CD14-positive monocyte (primary cell): ENCODE measurements at regions not wholly inside any gene's neighbourhood (a gene's known extent, or its start where the extent isn't known, plus 50 kb on each side); places are given as distances from the start of the nearest gene placed in this dataset.

Source experiments
- DNase-seq, 3 donors: peaks; one replicate each; pipeline ENCODE4 v3.0.0-alpha.2; 2011 to 2022
- H2AFZ ChIP-seq: 2 replicates; pipeline ENCODE4 v1.6.0; 2012; ENCODE audit warnings: mild to moderate bottlenecking, low read depth, low read length, inconsistent platforms; ENCODE audit not compliant: insufficient read depth, poor library complexity, severe bottlenecking
- H3K27ac ChIP-seq, 2 donors: 1 replicate in 1 of 2; 2 replicates in 1 of 2; pipeline ENCODE4 v1.5.1; 2012 to 2013; ENCODE audit warnings: low read length in 2 of 2, control low read depth in 1 of 2, inconsistent platforms in 1 of 2, low read depth in 1 of 2, mild to moderate bottlenecking in 1 of 2
- H3K27me3 ChIP-seq, 2 donors: one replicate each; pipeline versions ENCODE4 v1.6.0 to v1.6.1; 2011 to 2013; ENCODE audit warnings: low read length in 2 of 2; ENCODE audit not compliant: control insufficient read depth in 2 of 2, insufficient read depth in 2 of 2
- H3K36me3 ChIP-seq, 2 donors: replicated peaks in 1 of 2; 1 replicate in 1 of 2; 2 replicates in 1 of 2; pipeline versions ENCODE4 v1.5.1 to v1.6.1; 2012 to 2013; ENCODE audit warnings: low read length in 2 of 2, control low read depth in 1 of 2, inconsistent platforms in 1 of 2, mild to moderate bottlenecking in 1 of 2; ENCODE audit not compliant: insufficient read depth in 2 of 2, control insufficient read depth in 1 of 2
- H3K4me1 ChIP-seq, 2 donors: 1 replicate in 1 of 2; 2 replicates in 1 of 2; pipeline versions ENCODE4 v1.5.1 to v1.6.1; 2012 to 2013; ENCODE audit warnings: low read length in 2 of 2, control low read depth in 1 of 2, inconsistent platforms in 1 of 2, mild to moderate bottlenecking in 1 of 2, moderate library complexity in 1 of 2; ENCODE audit not compliant: insufficient read depth in 2 of 2, control insufficient read depth in 1 of 2
- H3K4me2 ChIP-seq: replicated peaks from 2 replicates; pipeline ENCODE3; 2012; ENCODE audit warnings: low read length, moderate library complexity, mild to moderate bottlenecking; ENCODE audit not compliant: poor library complexity, severe bottlenecking; ENCODE audit errors: extremely low read depth
- H3K4me3 ChIP-seq, 3 experiments: fragments of 200-600 bp in 1 of 3; sonication (generic) in 1 of 3; replicated peaks in 1 of 3; 1 replicate in 2 of 3; 2 replicates in 1 of 3; pipeline ENCODE4 v1.5.1; 2011 to 2013; ENCODE audit warnings: low read length in 3 of 3, mild to moderate bottlenecking in 3 of 3, control low read depth in 2 of 3, low read depth in 2 of 3, inconsistent platforms in 1 of 3, moderate library complexity in 1 of 3
- H3K79me2 ChIP-seq: 2 replicates; pipeline ENCODE4 v1.6.0; 2012; ENCODE audit warnings: mild to moderate bottlenecking, control low read depth, inconsistent platforms, low read length, moderate library complexity; ENCODE audit not compliant: insufficient read depth
- H3K9ac ChIP-seq: 2 replicates; pipeline ENCODE4 v1.6.0; 2017; ENCODE audit warnings: low read length, mild to moderate bottlenecking; ENCODE audit not compliant: insufficient read depth, poor library complexity, severe bottlenecking
- H3K9me3 ChIP-seq, 2 donors: replicated peaks in 1 of 2; 1 replicate in 1 of 2; 2 replicates in 1 of 2; pipeline versions ENCODE4 v1.5.1 to v1.6.1; 2012 to 2013; ENCODE audit warnings: low read length in 2 of 2, control low read depth in 1 of 2; ENCODE audit not compliant: control insufficient read depth in 1 of 2, insufficient read depth in 1 of 2
- H4K20me1 ChIP-seq: 2 replicates; pipeline ENCODE4 v1.6.0; 2012; ENCODE audit warnings: mild to moderate bottlenecking, low read length, control low read depth, moderate library complexity; ENCODE audit not compliant: insufficient read depth
- H3K27ac Mint-ChIP-seq, 7 donors: one replicate each; pipeline ENCODE4 v1.8.0; 2020; ENCODE audit warnings: mild to moderate bottlenecking in 7 of 7, mixed read lengths in 7 of 7, moderate library complexity in 6 of 7, inconsistent platforms in 2 of 7
- H3K27me3 Mint-ChIP-seq, 3 donors: one replicate each; pipeline ENCODE4 v1.8.0; 2021 to 2022; ENCODE audit warnings: low read depth in 3 of 3, mild to moderate bottlenecking in 3 of 3, mixed read lengths in 3 of 3, moderate library complexity in 3 of 3, inconsistent platforms in 1 of 3
- H3K36me3 Mint-ChIP-seq, 2 donors: one replicate each; pipeline ENCODE4 v1.8.0; 2020; ENCODE audit warnings: mixed read lengths in 2 of 2, inconsistent platforms in 1 of 2, mild to moderate bottlenecking in 1 of 2
- H3K4me1 Mint-ChIP-seq: one replicate; pipeline ENCODE4 v1.8.0; 2020; ENCODE audit warnings: mild to moderate bottlenecking, mixed read lengths
- H3K4me3 Mint-ChIP-seq, 2 donors: one replicate each; pipeline ENCODE4 v1.8.0; 2020; ENCODE audit warnings: mild to moderate bottlenecking in 2 of 2, mixed read lengths in 2 of 2, moderate library complexity in 1 of 2
- H3K9me3 Mint-ChIP-seq, 7 donors: one replicate each; pipeline ENCODE4 v1.8.0; 2020 to 2022; ENCODE audit warnings: mixed read lengths in 7 of 7, mild to moderate bottlenecking in 6 of 7, moderate library complexity in 6 of 7, inconsistent platforms in 2 of 7
- CTCF ChIP-seq: fragments of 200-600 bp; IDR thresholded peaks from one replicate; pipeline ENCODE4 v1.8.0; 2022; ENCODE audit warnings: antibody characterized with exemption, mild to moderate bottlenecking
- WGBS: methylation state at CpG from one replicate; pipeline ENCODE4 v1.1.5; 2013; ENCODE audit warnings: missing lambda C conversion rate; ENCODE audit not compliant: insufficient coverage; 5-methylcytosine and 5-hydroxymethylcytosine counted together
- intact Hi-C, 2 donors: fragments of 100-400 bp; cut with micrococcal nuclease; formaldehyde crosslinking; loops; one replicate each; pipeline versions ENCODE4 v1.15.0 to v1.15.1; 2023

GRCh38 chr20:43305749-43306148 is 116.0 kb upstream of the PTPRT start:
- H3K27me3 ChIP-seq = no peaks in the 10 kb centered on the region
- H3K79me2 ChIP-seq = no peaks in the 10 kb centered on the region
- intact Hi-C loops = no loop called here
- peaks cover 11 to 15% of the 10 kb centered on the region in 2 donors for H3K9me3 ChIP-seq
- H3K27ac ChIP-seq = no peak overlapping the region
- no peaks in the 10 kb centered on the region for H3K4me1 Mint-ChIP-seq
- H3K4me3 ChIP-seq = no peak overlapping the region
- no peak overlapping the region for H2AFZ ChIP-seq
- no peak for DNase-seq
- no peak overlapping the region for H3K9ac ChIP-seq
- H3K4me1 ChIP-seq = no peaks in the 10 kb centered on the region
- peaks cover 0 to 2% (median 2%) of the 10 kb centered on the region in 3 donors for H3K27me3 Mint-ChIP-seq
- H3K27ac Mint-ChIP-seq = no peak overlapping the region
- H3K36me3 Mint-ChIP-seq = no peaks in the 10 kb centered on the region
- no peak overlapping the region for H3K4me3 Mint-ChIP-seq
- peaks cover 6 to 22% (median 14%) of the 10 kb centered on the region in 7 donors for H3K9me3 Mint-ChIP-seq
- TF ChIP-seq CTCF = no peak
- H4K20me1 ChIP-seq = no peaks in the 10 kb centered on the region
- no peak overlapping the region for H3K4me2 ChIP-seq
- H3K36me3 ChIP-seq = no peaks in the 10 kb centered on the region

- Histone ChIP-seq H2AFZ (no peak overlapping the region), H3K9me3 (peaks cover 11 to 15% of the 10 kb centered on the region in 2 donors), H3K36me3 (no peaks in the 10 kb centered on the region), H3K27ac (no peak overlapping the region), H3K4me2 (no peak overlapping the region), H3K9ac (no peak overlapping the region), H4K20me1 (no peaks in the 10 kb centered on the region), H3K79me2 (no peaks in the 10 kb centered on the region), H3K4me1 (no peaks in the 10 kb centered on the region), H3K27me3 (no peaks in the 10 kb centered on the region), H3K4me3 (no peak overlapping the region)
- Mint-ChIP-seq H3K27ac (no peak overlapping the region), H3K4me3 (no peak overlapping the region), H3K36me3 (no peaks in the 10 kb centered on the region), H3K9me3 (peaks cover 6 to 19% (median 11%) of the 10 kb centered on the region in 7 donors), H3K27me3 (peaks cover 0 to 2% (median 2%) of the 10 kb centered on the region in 3 donors), H3K4me1 (no peaks in the 10 kb centered on the region)
- intact Hi-C loops = no loop called here
- DNase-seq = no peak
- no CpG with 5 or more reads among the region's 1 CpG for WGBS
- no peak for TF ChIP-seq CTCF
Observed at GRCh38 chr20:43304598-43304997, 114.9 kb upstream of the PTPRT start.
